ENCODE measurements at regions not wholly inside any gene's neighbourhood (a gene's known extent, or its start where the extent isn't known, plus 50 kb on each side); places are given as distances from the start of the nearest gene placed in this dataset.

DNA sequence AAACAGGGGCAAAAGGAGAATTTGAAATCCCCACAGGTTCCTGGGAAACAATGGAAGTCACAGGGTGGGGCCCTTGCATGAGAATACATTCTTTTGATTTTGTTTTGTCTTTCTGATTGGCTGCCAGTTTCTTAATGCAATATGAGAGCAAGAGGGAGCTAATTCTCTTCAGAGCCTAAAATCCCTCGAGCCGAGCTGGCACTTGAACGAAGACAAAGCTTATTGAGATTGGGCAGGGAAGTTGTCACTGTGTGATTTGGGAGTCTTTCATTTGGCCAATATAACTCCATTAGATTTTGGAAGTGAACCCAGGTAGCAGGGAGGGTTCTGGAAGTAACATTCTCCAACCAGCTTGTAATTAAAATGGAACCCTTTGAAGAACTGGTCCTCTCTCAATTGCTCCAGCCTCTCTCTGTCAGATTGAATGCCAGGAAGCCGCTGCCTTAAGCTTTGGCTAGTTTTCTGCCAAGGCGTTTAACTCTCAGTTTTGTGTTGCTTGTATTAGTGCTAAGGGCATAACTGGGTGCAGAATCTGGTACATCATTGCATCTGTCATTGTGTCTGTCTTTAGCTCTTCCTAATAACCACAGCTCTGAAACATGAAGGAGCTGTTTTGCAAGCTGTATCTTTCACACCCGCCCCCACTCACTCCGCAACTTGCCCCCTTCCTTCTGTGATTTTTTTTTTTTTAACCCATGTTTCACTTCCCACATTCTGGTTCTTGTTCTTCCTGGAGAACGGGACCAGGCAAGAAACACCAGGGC is 272.0 kb downstream of the MAF start:
- DNase-seq = no peak

DNA sequence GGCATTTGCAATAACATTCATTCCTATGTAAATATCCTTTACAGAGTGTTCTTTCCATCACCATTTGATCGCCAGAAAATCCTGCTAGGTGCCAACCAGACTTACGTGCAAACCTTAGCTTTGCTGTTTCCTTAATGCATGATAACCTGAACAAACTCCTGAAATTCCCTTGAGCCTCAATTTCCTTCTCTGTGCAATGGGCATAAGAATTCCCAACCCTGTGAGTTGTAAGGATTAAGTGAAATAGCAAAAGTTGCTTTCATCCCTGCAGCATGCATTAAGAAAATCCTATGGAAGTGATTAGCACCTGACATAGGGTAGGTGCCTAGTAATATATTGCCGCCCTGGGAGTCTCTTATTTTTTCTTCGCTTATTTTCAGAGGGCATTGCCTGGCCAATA is 272.7 kb downstream of the MAF start:
- DNase-seq = no peak

- DNase-seq = no peak
Measured at GRCh38 chr16:79326549-79326948, 274.0 kb downstream of the MAF start.

DNA sequence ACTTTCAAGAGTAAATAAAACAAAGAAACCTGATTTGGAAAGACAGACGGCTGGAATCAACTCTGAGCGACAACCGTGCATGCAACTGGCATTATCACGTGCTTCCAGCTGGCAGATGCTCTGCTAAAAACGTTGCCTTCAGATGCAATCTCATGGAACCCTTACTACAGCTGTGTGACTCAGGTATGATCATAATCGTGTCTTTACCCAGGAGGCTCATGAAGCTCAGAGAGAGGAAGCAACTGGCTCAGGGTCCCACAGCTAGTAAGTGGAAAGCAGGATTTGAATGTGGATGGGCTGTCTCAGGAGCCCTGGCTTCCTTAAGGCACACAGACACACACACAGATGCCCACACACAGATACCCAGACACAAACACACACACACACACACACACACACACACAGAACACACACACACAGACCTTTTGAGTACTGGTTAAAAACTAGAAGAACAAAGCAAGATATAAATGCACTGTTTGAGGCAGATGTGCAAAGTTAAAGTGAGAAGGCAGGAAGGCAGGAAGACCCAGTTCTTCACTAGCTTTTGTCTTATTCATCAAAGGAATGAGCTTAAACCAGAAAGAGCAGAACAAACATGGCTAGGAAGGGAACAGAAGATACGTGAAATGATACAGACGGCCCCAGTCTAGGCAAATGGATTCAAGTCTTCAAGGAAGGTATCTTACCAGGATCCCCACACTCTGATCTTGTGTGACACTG is 275.2 kb downstream of the MAF start:
- no peak for DNase-seq

- DNase-seq = no peak
Measured at GRCh38 chr16:79320956-79321355, 279.6 kb downstream of the MAF start.

- no peak for DNase-seq
Measured at GRCh38 chr16:79318143-79318899, 282.2 kb downstream of the MAF start.

GRCh38 chr16:79317521-79317920 is 283.0 kb downstream of the MAF start:
- no peak for DNase-seq

- DNase-seq = no peak
Measured at GRCh38 chr16:79317026-79317425, 283.5 kb downstream of the MAF start.

GRCh38 chr16:79316004-79316458 is 284.5 kb downstream of the MAF start:
- no peak for DNase-seq

- DNase-seq = no peak
Measured at GRCh38 chr16:79312502-79312901, 288.0 kb downstream of the MAF start.

GRCh38 chr16:79310710-79311109 is 289.8 kb downstream of the MAF start:
- DNase-seq = no peak

DNA sequence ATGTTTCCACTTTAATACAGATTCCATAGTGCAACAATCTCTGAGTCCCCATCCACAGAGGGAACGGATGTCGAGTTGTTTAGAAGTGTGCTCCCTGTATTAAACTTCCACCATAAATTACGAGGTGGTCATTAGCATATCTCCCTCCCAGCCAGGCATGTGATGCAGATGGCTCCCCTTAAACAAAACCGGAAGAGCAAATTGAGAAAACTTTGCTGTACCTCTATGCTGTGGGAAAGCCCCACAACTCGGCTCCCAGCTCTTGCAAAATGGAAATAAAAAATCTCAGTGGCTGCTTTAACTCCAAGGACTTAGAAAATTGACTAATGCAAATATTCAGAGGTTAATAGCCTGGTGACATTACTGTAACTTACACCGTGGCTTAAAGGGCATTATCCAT is 290.9 kb downstream of the MAF start:
- no peak for DNase-seq

DNA sequence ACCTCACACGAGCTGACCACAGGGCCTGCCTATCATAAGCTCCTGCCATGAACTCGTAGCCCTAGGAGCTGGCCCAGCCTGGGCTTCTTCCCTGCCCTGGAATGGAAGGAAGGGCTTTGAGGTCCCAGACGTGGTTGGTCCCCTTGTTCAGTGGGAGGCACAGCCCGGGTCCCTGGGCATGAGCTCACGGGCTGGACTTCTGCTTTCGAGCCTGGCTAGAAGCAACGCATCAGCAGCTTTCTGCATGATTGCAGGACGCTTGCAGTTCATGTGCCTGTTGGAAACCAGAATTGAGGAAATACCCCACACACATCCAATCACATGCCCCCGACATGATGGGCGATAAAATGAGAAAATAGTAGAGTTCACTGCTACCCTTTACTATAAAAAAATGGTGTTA is 293.3 kb downstream of the MAF start:
- no peak for DNase-seq

- DNase-seq = no peak
Measured at GRCh38 chr16:79305074-79305473, 295.5 kb downstream of the MAF start.

DNA sequence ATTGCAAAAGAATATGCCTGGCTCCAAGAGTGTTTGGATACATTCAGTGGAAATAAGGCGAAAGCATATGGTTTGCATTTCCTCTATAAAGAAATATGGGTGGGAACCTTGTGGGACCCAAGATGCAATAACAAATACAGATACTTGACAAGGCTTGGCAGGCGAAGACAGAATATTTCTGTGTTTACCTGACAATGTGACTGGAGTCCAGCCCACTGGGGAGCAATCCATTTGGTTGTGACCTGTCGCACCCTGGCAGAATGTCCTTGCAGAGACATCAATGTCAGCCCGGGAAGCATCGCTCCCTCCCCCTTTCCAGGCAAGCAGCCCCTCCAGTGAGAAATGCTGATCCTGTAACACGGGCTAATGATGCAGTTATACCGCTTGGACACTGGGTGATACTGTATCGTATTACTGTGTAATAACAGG is 296.6 kb downstream of the MAF start:
- DNase-seq = no peak

DNA sequence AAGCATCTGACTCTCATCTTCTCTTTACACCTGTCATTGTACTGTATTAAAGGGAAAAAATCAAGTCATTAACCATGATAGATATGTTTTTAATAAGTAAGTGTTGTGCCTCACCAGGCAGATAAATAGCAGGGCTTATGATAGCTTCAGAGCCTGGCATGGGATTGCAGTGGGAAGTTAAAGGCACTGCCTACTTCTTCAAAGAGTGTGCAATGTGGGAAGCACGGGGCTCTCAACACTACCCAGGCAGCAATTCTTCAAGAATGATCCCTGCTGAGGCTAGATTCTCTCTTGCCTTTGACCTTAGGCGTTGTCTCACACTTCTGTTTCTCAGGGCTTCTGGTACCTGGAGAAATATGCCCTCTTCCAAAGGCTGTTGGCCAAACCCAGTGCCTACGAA is 297.3 kb downstream of the MAF start:
- no peak for DNase-seq

GRCh38 chr16:79302731-79303130 is 297.8 kb downstream of the MAF start:
- DNase-seq = no peak

DNA sequence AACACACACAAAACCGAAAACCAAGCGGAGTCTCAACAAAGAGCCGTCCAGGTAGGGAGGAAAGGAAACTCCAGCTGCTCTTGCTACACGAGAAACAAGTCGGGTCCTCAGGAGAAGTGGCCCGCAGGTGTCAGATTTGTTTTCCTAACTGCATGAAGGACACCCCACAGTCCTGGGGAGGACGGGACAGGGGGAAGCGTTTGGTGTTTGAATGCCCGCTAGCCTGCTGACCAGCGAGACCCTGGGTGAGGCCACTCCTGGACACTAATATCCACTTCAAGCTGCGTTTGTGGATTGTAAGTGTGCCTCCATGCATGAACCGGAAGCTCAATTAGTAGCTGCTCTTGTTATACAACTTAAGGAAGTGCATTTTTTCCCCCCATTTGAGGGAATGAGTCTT is 299.5 kb downstream of the MAF start:
- no peak for DNase-seq

GRCh38 chr16:79298894-79299799 is 301.4 kb downstream of the MAF start:
- DNase-seq = no peak

- no peak for DNase-seq
Measured at GRCh38 chr16:79298476-79298875, 302.1 kb downstream of the MAF start.

DNA sequence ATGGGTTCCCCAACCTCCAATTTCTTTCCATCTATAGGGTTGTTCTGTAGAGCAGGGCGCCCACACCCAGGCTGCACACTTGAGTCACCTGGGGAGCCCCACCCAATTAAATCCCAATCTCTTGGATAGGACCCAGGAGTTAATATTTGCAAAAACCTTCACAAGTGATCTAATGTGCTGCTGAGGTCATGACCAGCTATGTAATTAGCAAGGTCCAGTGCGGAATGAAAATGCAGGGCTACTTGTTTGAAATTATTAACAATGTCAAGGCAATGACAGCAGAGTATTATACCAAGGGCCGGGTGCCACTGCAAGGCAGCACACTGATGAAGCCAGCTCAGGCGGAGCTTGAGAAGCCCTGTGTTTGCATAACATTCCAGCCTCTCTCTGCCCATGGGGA is 302.7 kb downstream of the MAF start:
- no peak for DNase-seq

DNA sequence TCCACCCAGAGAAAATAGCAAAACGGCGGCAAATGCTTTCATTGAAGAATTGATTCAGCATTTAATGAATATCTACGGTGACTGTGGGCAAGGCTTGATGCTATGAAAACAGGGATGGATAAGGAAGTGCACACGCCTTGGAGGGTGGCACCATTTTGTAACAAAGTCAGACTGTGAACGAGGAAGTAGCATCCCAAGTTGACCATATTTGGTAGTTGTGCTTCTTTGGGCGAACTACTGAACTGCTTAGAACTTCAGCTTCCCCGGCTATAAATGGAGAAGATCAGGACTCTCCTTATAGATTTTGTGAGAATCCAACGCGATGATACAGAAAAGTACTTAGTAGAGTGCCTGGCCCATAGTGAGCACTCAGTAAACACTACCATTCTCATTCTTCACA is 303.2 kb downstream of the MAF start:
- DNase-seq = no peak

GRCh38 chr16:79296491-79296890 is 304.0 kb downstream of the MAF start:
- DNase-seq = no peak

Measured in dermis blood vessel endothelial cell (primary cell).